Activated T-cell treated with anti-CD3 and anti-CD28 coated beads for 48 hours (primary cell): ENCODE measurements at regions not wholly inside any gene's neighbourhood (a gene's known extent, or its start where the extent isn't known, plus 50 kb on each side); places are given as distances from the start of the nearest gene placed in this dataset.

Source experiments
- DNase-seq: peaks from one replicate; pipeline ENCODE4 v3.0.0-alpha.2; 2020; ENCODE audit warnings: low read depth

- DNase-seq: no peak
Observed at GRCh38 chr11:127598476-127598875, 597.9 kb upstream of the KIRREL3 start.

DNA sequence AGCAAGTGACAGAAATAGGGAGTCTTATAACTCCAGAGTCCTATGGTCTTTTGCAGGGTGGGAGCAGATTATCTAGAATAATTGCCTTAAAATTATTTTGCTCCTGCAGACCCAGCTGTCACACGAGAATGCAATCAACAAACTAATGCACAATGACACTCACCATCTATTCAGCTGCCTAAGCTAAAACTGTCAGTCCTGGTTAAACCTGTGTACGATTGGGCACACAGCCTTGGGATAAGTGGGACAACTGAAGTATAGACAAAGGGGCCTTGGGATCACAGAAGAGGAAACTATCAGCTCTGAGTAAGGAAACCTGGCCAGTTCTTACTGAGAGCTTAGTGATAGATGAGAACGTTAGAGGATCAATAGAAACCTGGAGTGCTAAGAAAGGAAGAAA is 595.9 kb upstream of the KIRREL3 start:
- no peak for DNase-seq

GRCh38 chr11:127592371-127592770 is 591.8 kb upstream of the KIRREL3 start:
- DNase-seq: no peak

DNA sequence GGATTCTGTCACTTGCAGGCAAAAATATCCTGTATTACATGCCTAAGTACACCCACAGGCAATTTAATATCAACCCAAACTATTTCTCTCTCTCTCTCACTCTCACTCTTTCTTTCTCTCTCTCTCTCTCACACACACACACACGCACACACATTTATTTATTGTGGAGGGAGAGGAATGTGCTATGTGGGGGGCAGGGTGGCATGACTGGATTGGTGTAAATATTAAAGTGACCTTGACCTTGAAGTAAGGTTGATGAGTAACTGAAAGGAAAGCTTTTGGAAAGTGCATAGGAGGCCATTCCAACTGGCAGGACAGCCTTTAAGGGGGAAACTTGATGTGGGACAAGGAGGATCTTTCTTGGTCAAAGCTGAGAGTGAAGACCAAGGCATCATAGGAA is 589.7 kb upstream of the KIRREL3 start:
- no peak for DNase-seq

GRCh38 chr11:127588431-127588830 is 587.9 kb upstream of the KIRREL3 start:
- DNase-seq: no peak

GRCh38 chr11:127587511-127587910 is 586.9 kb upstream of the KIRREL3 start:
- no peak for DNase-seq

- DNase-seq: no peak
Observed at GRCh38 chr11:127576210-127576609, 575.6 kb upstream of the KIRREL3 start.

DNA sequence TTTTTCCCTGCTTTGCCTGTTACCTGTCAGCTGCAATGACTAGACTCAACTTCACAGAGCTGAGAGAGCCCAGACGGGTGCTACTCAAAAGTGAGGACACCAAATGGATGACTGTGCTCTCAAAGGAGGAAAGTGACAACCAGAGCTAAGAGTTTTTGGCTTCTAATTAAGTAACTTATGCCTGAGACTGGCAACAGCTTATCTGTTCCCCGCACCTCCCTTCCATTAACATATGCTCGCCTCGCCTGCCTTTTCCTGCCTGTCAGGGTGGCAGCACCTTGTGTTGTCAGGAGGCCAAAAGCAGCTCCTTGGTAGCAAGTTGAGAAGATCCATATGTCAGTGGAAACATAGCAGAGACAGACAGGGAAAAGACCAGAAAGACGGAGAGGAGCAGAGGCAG is 573.9 kb upstream of the KIRREL3 start:
- DNase-seq: no peak

- DNase-seq: no peak
Observed at GRCh38 chr11:127568891-127569290, 568.3 kb upstream of the KIRREL3 start.

- DNase-seq: no peak
Observed at GRCh38 chr11:127567237-127567932, 566.8 kb upstream of the KIRREL3 start.

- DNase-seq: no peak
Observed at GRCh38 chr11:127564810-127565209, 564.2 kb upstream of the KIRREL3 start.

DNA sequence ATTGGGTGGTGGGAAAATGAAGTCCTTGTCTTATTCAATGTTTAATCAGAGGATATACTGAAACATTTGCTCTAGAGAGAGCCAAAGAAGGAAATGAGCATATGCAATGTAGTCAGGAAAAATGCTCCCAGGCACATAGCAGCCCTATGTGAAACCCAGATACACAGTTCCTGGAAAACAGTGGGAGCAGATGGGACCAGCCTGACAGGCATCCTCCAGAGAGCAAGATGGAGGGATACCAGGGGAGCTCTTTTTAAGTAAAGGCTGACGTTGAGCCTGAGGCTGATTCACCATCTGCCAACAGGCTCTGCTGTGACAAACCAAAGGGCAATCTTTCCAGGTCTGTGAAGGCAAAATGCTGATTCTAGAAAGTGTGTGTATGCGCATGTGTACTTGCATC is 559.4 kb upstream of the KIRREL3 start:
- no peak for DNase-seq

DNA sequence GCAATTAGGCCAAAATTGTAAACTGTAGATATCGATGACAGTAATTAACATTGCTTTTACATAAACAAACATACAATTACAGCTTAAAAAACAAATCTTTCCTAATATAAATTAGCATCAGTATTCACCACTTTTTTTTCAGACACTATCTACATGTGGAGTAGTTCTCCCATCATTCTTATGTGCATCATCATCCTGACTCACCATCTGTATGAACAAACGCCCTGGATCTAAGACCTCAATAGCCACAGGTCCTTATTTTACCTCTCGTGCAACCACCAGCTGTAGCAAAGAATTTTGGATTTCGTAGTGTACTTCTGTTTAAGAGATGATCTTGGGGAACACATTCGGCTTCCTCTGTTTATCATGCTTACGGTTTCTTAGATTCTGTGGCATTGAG is 551.9 kb upstream of the KIRREL3 start:
- DNase-seq: no peak

GRCh38 chr11:127531167-127531566 is 530.6 kb upstream of the KIRREL3 start:
- DNase-seq: no peak

DNA sequence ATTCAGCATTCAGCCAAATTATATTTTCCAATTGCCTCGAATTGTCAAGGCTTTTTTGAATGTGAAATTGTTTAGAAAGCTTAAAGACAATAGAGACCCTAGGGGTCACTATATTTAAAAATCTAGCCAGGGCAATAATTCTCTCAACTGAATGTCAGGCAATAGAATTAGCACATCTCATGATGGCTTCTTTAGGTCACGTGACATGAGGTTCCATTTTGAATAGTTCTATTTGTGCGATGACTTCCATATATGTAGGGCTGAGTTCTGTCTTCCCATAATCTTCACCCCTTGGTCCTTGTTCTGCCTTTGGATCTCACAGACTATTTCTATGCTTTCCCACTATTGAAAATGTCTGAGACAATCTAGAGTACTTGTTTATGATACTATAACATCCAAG is 527.7 kb upstream of the KIRREL3 start:
- no peak for DNase-seq

DNA sequence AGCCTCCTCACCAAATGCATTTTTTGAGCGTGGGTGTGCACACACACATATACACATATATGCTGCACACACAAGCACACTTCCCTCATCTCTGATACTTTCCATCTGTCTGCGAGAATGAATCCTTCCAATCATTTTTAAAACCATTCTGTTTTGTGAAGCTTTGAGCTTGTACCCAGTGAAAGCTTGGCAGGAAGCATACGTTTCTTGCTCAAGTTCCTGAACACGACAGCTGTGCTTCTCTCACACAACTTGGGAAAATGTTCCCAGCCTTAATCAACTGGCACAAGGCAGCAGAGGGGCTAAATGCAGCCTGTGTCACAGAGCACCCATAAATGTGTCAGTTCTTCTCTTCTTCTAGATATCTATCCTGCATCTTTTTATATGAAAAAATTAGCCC is 524.0 kb upstream of the KIRREL3 start:
- DNase-seq: no peak

DNA sequence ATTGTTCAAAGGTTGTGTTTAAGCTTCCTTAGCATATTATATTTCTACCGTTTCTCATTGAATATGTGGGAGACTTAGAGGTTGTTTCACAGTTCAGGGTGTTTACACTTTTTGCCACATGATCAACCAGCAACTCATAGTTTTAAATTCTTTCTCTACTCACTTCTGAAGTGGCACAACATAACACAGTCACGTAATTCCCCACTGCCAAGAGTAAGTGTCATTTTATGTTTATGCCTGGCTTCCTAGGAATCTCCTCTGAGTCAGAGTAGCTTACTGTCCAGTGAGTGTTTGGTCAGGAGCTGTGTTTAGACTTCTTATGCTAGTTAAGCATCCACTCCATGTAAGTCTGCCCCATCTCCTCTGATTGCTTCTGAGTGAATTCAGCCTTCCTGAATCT is 520.8 kb upstream of the KIRREL3 start:
- DNase-seq: no peak

DNA sequence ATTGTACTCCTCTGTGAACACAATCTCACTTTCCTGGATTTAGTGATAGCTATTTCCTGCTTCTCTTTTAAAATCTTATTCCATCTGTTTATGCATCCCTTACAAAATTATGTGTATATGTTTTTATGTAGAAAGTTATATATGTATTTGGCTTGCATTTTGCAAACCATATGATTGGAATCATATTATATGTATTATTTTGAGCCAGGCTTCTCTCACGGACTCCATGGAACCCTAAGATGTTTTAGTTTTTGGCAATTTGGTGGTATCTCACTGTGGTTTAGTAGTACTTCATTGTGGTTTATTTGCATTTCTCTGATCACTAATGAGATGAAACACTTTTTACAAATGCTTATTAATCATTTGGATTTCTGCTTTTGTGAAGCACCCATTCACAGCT is 507.3 kb upstream of the KIRREL3 start:
- DNase-seq: no peak

DNA sequence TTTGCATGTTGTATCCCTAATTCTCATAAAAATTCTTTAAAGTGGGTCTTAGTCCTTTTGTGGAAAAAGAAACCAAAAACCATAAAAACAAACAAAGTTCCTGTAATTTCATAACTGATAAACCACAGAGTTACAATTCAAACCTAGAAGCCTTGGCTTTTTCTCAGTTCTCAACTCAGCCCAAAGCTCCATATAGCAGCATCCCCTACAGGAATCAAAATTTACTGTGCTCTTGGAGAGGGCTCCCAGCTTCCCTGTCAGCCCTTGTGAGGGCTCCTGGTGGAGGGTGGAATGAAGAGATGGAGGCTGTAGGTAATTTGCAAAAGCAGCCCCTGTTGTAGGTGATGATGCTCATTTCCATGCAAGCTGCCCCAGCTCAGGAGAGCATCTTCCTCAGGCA is 506.1 kb upstream of the KIRREL3 start:
- DNase-seq: no peak

DNA sequence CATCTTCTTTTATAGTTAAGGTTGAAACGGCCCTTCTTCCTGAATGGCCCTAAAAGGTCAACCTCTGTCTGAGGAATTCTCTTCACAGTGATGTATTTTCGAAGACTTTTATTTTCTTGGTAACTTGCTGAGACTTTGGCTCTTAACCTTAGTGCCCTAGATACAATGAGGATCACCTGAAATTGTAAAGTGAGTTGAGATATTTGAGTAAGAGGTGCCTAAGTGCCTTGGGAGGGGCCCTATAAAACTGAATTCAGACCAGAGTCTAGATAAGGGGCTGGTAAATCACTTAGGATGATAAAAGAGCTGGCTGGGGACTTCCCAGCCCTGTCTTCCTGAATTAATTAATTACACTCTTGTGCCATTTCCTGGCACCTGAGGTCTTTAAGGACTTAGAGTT is 505.6 kb upstream of the KIRREL3 start:
- DNase-seq: no peak

- no peak for DNase-seq
Observed at GRCh38 chr11:127496165-127496564, 495.6 kb upstream of the KIRREL3 start.

GRCh38 chr11:127493330-127494022 is 492.9 kb upstream of the KIRREL3 start:
- DNase-seq: no peak

DNA sequence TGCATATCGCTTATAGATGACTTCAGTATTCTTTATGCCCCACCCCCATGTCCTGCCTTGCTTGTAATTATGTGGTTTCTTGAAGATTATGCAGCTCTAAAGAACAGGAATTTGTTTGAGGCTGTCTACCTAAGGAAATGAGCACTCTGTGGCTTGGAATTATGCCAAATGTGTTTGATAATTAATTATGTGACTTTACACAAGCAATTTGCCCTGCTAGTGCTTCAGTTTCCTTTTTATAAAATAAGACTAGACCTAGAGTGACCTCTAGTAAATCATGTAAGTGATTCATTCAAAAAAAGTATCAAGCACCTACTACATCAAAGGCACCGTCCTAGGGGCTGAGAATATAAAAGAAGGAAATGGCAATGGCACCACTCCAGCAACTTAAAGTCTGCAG is 491.5 kb upstream of the KIRREL3 start:
- DNase-seq: no peak

DNA sequence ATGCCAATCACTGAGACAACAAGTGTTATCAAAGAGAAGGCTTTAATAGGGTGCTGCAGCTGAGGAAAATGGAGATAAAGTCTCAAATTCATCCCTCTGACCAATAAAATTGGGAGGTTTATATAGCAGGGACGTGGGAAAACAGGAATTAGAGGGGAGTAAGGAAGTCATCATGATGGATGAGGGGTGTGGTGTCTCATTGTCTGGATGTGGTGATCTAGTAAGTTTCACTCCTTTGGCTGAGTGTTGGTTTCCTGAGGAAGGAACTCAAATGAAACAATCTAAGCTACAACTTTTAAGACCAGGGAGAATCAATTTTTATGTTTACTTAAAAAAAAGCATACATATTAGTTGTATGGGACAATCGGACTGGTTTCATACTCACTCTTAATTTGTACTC is 491.0 kb upstream of the KIRREL3 start:
- DNase-seq: no peak
